ENCODE measurements at regions not wholly inside any gene's neighbourhood (a gene's known extent, or its start where the extent isn't known, plus 50 kb on each side); places are given as distances from the start of the nearest gene placed in this dataset.
A peak's percentile ranks its signal among the peaks of the same experiment; 100 is the strongest.
"Not testable (repeated sequence)": the region's sequence is repeated elsewhere in the genome, so short reads cannot be mapped to it uniquely, and the experiment has no call there.

DNA sequence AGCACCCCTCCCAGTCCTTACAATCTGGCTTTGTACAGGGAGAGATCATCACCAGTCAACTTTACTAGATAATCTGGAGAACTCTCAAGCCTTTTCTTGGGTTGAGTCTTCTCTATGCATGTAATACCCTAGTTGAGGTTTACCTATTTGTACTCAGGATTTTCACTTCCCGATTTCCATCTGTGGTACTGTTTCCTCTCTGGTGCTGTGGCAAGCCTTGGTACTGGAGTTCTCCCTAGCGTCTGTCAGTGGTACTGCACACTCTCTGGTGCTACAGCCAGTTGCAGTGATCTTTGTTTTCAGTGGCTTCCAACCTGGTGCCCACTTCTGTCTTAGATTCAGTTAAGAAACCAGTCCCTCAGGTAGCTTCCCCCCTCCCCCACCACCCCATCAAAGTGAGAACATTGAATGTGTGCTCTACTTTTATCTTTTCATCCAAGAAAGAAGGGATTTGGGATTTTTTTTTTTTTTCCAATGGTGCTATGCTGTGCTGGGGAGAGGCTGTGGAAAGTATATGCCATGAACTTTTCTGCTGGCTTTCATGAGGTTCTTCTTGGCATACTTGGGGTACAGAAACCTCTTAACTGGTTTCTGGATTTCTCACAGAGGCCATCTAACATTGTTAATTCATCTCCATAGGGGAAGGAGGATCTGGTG is 69.4 kb upstream of the EVL start:
- DNase-seq, result peak in 4 of 5 donors; percentile 29 to 63 (median 48)

DNA sequence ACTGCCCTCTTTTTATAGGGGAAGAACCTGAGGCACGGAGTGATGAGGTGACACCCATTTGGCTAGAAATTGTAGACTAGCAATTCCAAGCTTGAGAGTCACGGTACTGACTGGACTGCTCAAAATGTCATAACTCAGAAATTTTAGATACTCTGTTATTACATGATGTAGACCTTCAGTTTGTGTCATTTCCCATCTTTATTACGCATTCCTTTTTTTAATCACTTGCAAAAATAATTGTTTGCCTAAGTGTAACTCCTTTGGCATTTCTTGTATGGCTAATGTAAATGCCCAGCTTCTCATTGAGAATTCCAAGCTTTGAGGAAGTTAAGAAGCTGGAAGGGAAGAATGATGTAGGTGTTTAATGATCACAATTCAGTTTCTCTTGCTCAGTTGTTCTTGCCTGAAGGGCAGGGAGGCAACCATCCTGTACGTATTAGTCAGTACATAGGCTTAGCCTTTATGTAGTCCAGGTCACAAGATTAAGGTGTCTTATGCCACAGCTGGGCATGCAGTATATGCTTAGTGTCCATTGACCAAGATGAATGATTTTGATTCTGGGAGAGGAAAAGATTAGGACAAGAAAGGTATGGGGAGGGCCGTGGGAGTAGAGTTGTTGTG is 68.2 kb upstream of the EVL start:
- DNase-seq, result no peak

DNA sequence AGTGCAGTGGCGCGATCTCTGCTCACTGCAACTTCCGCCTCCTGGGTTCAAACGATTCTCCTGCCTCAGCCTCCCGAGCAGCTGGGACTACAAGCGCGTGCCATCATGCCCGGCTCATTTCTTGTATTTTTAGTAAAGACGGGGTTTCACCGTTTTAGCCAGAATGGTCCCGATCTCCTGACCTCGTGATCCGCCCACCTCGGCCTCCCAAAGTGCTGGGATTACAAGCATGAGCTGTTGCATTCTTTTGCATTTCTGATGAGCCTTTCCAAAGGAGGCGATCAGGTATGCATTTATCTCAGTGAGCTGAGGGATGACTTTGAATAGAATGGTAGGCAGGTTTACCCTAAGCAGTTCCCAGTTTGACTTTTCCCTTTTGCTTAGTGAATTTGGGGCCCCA is 64.8 kb upstream of the EVL start:
- DNase-seq, result not testable (repeated sequence)

DNA sequence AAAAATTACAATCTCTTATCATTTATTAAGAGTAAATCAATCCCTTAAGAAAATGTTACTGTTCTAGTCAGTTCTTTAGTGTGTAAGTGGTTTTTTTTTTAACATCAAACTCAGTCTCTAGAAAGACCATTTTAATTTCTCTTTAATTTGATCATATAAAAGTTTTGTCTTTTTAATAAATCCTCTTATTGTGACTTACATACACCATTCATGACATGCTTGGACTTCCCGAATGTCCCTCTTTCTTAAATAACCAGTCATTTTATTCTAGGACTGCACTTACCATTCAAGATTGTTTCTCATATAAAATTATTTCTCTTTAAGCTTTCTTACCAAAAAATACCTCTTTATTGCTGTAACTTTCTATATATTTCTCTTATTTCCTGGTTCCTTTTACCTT is 60.8 kb upstream of the EVL start:
- DNase-seq, result no peak

DNA sequence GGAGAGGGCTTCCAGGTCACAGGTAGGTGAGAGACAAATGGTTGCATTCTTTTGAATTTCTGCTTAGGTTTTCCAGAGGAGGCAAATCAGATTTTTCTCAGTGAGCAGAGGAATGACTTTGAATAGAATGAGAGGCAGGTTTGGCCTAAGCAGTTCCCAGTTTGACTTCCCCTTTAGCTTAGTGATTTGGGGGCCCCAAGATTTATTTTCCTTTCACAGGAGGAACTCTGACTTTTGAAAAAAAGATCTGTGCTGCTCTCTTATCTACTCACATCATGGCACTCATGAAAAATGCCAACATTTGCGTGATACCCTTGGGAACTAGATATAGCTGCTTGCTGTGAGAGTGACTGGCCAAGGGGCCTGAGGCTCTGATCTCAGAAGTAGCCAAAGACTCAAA is 58.0 kb upstream of the EVL start:
- DNase-seq, result no peak

DNA sequence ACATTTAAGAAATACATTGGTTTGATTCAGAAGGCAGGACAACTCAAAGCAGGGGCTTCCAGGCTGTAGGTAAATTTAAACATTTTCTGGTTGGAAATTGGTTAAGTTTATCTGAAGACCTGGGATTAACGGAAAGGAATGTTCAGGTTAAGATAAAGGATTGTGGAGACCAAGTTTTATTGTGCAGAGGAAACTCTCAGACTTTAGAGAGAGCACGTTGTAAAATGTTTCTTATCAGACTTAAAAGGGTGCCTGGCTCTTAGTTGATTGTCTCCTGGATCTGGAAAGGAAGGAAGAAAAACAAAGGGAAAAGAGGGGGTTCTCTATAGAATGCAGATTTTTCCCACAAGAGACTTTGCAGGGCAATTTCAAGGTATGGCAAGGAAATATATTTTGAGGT is 55.4 kb upstream of the EVL start:
- DNase-seq, result not testable (repeated sequence)

DNA sequence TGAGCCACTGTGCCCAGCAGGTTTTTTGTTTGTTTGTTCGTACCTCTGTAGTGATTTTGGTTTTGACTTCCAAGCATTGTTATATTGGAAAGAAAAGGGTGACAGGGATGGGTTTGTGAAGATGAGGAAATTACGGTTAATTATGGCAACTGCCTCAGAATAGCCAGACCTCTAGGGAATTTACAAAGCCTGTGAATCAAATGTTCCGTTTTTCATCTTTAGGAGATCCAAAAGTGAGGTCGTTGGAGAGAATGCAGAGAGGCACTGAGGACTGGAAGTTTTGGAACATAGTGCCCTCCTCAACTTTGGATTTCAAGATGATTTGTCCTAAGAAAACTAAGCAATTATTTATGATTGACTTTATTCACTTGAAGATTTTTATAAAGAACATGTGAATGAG is 54.5 kb upstream of the EVL start:
- no peak for DNase-seq

DNA sequence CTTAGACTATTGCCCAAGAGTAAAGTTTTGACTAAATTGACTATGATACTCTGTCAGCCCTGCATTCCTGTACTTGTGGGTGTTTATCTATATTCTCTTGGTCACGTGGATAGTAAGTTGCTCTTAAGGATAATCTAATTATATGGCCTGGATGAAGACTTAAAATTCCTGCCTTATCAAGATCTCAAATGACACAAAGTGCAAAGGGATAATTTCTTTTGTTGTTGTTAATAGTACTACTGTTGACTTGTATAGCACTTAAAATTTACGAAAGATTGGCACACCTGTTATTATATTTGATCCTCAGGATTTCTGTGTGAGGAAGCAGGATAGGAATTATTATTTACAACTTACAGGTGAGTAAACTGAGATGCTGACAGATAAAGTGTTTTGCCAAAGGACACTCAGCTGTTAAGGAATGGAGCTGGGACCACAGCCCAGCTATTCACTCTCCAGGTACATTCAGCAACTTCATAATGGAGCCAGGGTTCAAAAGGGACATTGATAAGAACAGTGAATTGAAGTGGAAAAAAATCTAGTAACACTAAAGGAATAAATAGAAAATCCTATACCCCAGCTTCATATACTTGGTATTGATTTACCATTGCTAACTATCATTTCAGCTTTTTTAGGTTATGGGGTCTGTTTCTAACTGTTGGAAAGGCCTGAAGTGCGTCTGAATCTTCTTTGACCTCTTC is 53.4 kb upstream of the EVL start:
- DNase-seq, result no peak

DNA sequence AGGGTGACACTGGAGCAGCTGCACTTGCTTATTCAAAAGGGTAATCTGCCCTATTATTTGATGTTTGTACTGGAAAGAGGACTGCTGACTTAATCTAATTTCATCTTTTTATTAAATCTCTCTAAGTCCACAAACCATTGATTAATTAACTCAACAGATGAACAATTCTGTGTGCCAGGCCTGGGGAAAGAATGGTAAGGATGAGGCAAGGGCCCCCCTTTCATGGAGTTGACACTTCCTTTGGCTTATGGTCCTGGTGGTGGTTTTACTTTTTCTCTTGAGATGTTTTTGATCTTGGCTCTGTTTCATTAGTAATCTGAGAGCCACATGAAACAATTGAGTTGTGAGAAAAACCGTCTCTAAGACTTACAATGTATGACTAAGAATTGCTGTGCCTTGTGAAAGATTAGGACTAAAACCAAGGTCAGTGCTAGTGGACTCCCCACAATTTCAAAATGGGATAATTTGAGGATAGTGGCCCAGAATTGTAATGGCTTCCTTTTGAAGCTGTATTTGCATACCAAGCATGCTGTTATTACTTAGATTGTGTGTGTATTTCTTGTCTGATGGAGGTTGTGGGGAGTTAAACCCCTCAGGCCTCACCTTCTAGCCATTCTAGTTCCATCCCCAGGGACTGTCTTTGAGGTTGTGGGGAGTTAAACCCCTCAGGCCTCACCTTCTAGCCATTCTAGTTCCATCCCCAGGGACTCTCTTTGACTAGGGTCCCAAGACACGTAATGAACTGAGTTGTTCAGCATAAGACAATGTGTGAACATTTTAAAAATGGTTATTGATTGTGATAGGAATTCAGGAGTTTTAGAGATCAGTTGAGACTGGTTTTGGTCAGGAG is 52.5 kb upstream of the EVL start:
- DNase-seq, result no peak

DNA sequence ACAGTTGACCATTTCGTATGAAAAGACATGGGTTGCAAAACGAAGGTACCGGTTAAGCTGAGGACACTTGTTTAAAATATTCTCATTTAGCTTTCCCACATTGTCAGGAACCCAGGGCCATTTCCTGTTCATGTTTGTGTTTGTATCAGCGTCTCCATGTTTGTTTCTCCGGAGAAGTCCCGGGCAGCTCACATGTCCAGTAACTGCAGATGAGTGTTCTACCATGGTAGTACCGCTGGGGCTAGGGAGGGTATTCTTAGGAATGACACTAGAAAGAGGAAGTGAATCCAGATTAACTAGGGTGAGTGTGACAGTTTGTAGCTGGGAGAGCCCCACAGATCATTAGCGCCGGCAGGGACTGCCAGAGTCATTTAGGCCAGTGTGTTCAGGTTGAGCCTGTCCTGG is 50.0 kb upstream of the EVL start:
- no peak for DNase-seq
